H1 (cell line): ENCODE measurements at regions not wholly inside any gene's neighbourhood (a gene's known extent, or its start where the extent isn't known, plus 50 kb on each side); places are given as distances from the start of the nearest gene placed in this dataset.

Experiments
- CTCF ChIA-PET: fragments of 300-600 bp; sonication (Branson Sonifier 250); formaldehyde crosslinking; loops from one replicate; lab custom pipeline; 2021; ENCODE audit not compliant: partially characterized antibody; lab: Charles Lee
- POLR2A ChIA-PET: fragments of 300-600 bp; sonication (Branson Sonifier 250); formaldehyde crosslinking; loops from one replicate; lab custom pipeline; 2021; ENCODE audit warnings: inconsistent platforms; ENCODE audit not compliant: partially characterized antibody; lab: Charles Lee
- DNase-seq, 2 experiments: peaks; one replicate each; pipeline versions ENCODE4 v3.0.0 to v3.0.0-alpha.2; 2010 to 2022; ENCODE audit warnings: low spot score in 2 of 2, low read depth in 1 of 2, mixed read lengths in 1 of 2
- FAIRE-seq: peaks from 2 replicates; lab custom pipeline; 2011; peaks lifted over from hg19 to GRCh38; lab: Jason Lieb, UNC
- H2AFZ ChIP-seq: 2 replicates; pipeline ENCODE4 v1.8.1; 2012; ENCODE audit warnings: low read length, inconsistent platforms
- H2AK5ac ChIP-seq: 2 replicates; pipeline ENCODE4 v1.6.1; 2013; ENCODE audit warnings: low read depth, low read length
- H2BK120ac ChIP-seq: replicated peaks from 2 replicates; pipeline ENCODE3; 2013; ENCODE audit warnings: low read depth, low read length, inconsistent platforms
- H2BK12ac ChIP-seq: 2 replicates; pipeline ENCODE4 v1.6.1; 2013; ENCODE audit warnings: low read depth, low read length
- H2BK15ac ChIP-seq: 2 replicates; pipeline ENCODE4 v1.6.1; 2013; ENCODE audit warnings: low read length
- H2BK20ac ChIP-seq: 2 replicates; pipeline ENCODE4 v1.6.1; 2013; ENCODE audit warnings: low read length
- H2BK5ac ChIP-seq: 2 replicates; pipeline ENCODE4 v1.6.1; 2013; ENCODE audit warnings: low read depth, low read length
- H3K14ac ChIP-seq: 2 replicates; pipeline ENCODE4 v1.6.1; 2013; ENCODE audit warnings: inconsistent platforms; ENCODE audit not compliant: insufficient read length
- H3K18ac ChIP-seq: 2 replicates; pipeline ENCODE4 v1.6.1; 2013; ENCODE audit warnings: low read length; ENCODE audit errors: extremely low read depth
- H3K23ac ChIP-seq: 2 replicates; pipeline ENCODE4 v1.6.1; 2013; ENCODE audit warnings: inconsistent platforms; ENCODE audit not compliant: insufficient read length
- H3K23me2 ChIP-seq: 2 replicates; pipeline ENCODE4 v1.6.1; 2013; ENCODE audit warnings: low read depth, low read length
- H3K27ac ChIP-seq: 2 replicates; pipeline ENCODE4 v1.6.1; 2011; ENCODE audit warnings: low read depth, low read length, inconsistent platforms
- H3K27me3 ChIP-seq, 4 experiments: replicated peaks in 1 of 4; 1 replicate in 1 of 4; 2 replicates in 3 of 4; pipeline versions ENCODE4 v1.6.1 to v1.8.1; 2011 to 2013; ENCODE audit warnings: low read length in 3 of 4, mild to moderate bottlenecking in 3 of 4, inconsistent platforms in 2 of 4, mixed read lengths in 2 of 4, moderate library complexity in 1 of 4; ENCODE audit not compliant: control insufficient read depth in 3 of 4, insufficient read depth in 3 of 4; ENCODE audit errors: extremely low read depth in 1 of 4
- H3K36me3 ChIP-seq, 4 experiments: 2 replicates each; pipeline versions ENCODE4 v1.6.1 to v1.8.1; 2011 to 2013; ENCODE audit warnings: mild to moderate bottlenecking in 4 of 4, low read length in 3 of 4, moderate library complexity in 2 of 4, control low read depth in 1 of 4, inconsistent platforms in 1 of 4; ENCODE audit not compliant: insufficient read depth in 4 of 4, control insufficient read depth in 2 of 4
- H3K4ac ChIP-seq: replicated peaks from 2 replicates; pipeline ENCODE3; 2013; ENCODE audit warnings: low read length, low read depth, mixed read lengths, inconsistent platforms; ENCODE audit not compliant: insufficient read length
- H3K4me1 ChIP-seq, 4 experiments: replicated peaks in 1 of 4; 1 replicate in 1 of 4; 2 replicates in 3 of 4; pipeline versions ENCODE4 v1.6.1 to v1.8.1; 2011 to 2013; ENCODE audit warnings: low read length in 3 of 4, inconsistent platforms in 2 of 4, mixed read lengths in 1 of 4; ENCODE audit not compliant: insufficient read depth in 4 of 4, control insufficient read depth in 3 of 4
- H3K4me2 ChIP-seq, 2 experiments: 2 replicates each; pipeline versions ENCODE4 v1.6.1 to v1.8.1; 2011 to 2013; ENCODE audit warnings: low read depth in 2 of 2, low read length in 2 of 2, control low read depth in 1 of 2, inconsistent platforms in 1 of 2, mild to moderate bottlenecking in 1 of 2; ENCODE audit not compliant: insufficient read depth in 1 of 2
- H3K4me3 ChIP-seq, 4 experiments: fragments of 200-600, 300-600 bp in 1 of 4; sonication (generic), shearing (Covaris generic), sonication (Bioruptor Twin) in 1 of 4; 2 replicates each; pipeline versions ENCODE4 v1.5.1 to v1.8.1; 2011 to 2016; ENCODE audit warnings: low read length in 4 of 4, low read depth in 3 of 4, control low read depth in 2 of 4, inconsistent platforms in 2 of 4, mild to moderate bottlenecking in 2 of 4, mixed read lengths in 1 of 4, moderate library complexity in 1 of 4; ENCODE audit not compliant: insufficient read depth in 2 of 4; ENCODE audit errors: extremely low read depth in 1 of 4
- H3K56ac ChIP-seq: replicated peaks from 2 replicates; pipeline ENCODE3; 2013; ENCODE audit warnings: low read depth, mild to moderate bottlenecking, mixed read lengths, low read length, inconsistent platforms; ENCODE audit not compliant: insufficient read length
- H3K79me1 ChIP-seq: 2 replicates; pipeline ENCODE4 v1.6.1; 2013; ENCODE audit warnings: low read depth, low read length, control low read depth
- H3K79me2 ChIP-seq, 2 experiments: 2 replicates each; pipeline versions ENCODE4 v1.6.1 to v1.8.1; 2012 to 2013; ENCODE audit warnings: low read length in 2 of 2, mild to moderate bottlenecking in 2 of 2, inconsistent platforms in 1 of 2; ENCODE audit not compliant: insufficient read depth in 2 of 2, control insufficient read depth in 1 of 2
- H3K9ac ChIP-seq, 4 experiments: replicated peaks in 1 of 4; 1 replicate in 1 of 4; 2 replicates in 3 of 4; pipeline versions ENCODE4 v1.6.1 to v1.8.1; 2011 to 2013; ENCODE audit warnings: low read depth in 3 of 4, low read length in 3 of 4, control low read depth in 2 of 4, mild to moderate bottlenecking in 2 of 4, moderate library complexity in 2 of 4, inconsistent platforms in 1 of 4; ENCODE audit errors: extremely low read depth in 1 of 4
- H3K9me3 ChIP-seq, 2 experiments: 2 replicates each; pipeline versions ENCODE4 v1.6.1 to v1.8.1; 2012 to 2013; ENCODE audit warnings: mild to moderate bottlenecking in 2 of 2, moderate library complexity in 2 of 2, control low read depth in 1 of 2, inconsistent platforms in 1 of 2, low read depth in 1 of 2, low read length in 1 of 2, mixed read lengths in 1 of 2; ENCODE audit not compliant: insufficient read depth in 2 of 2
- H4K20me1 ChIP-seq, 2 experiments: replicated peaks in 1 of 2; 2 replicates each; pipeline versions ENCODE3 to v1.8.1; 2011 to 2013; ENCODE audit warnings: inconsistent platforms in 2 of 2, low read length in 2 of 2, mild to moderate bottlenecking in 1 of 2; ENCODE audit not compliant: insufficient read depth in 2 of 2, control insufficient read depth in 1 of 2
- H4K5ac ChIP-seq: 2 replicates; pipeline ENCODE4 v1.6.1; 2013; ENCODE audit warnings: low read length, low read depth, mixed read lengths, inconsistent platforms; ENCODE audit not compliant: insufficient read length
- H4K8ac ChIP-seq: 2 replicates; pipeline ENCODE4 v1.8.0; 2013; ENCODE audit warnings: mild to moderate bottlenecking, moderate library complexity, low read length, inconsistent platforms; ENCODE audit not compliant: insufficient read depth; ENCODE audit errors: extremely low read depth
- H4K91ac ChIP-seq: replicated peaks from 2 replicates; pipeline ENCODE3; 2013; ENCODE audit warnings: low read length, mixed read lengths, inconsistent platforms; ENCODE audit not compliant: insufficient read length
- CREB1 ChIP-seq: IDR thresholded peaks from 2 replicates; pipeline ENCODE4 v1.6.1; 2012; ENCODE audit warnings: inconsistent platforms
- CTBP2 ChIP-seq: IDR thresholded peaks from 2 replicates; pipeline ENCODE4 v1.7.0; 2011; ENCODE audit warnings: borderline replicate concordance, mild to moderate bottlenecking, moderate library complexity, mixed read lengths, low read length; ENCODE audit not compliant: insufficient read depth, insufficient read length
- CTCF ChIP-seq, 3 experiments: IDR thresholded peaks; 1 replicate in 2 of 3; 2 replicates in 1 of 3; pipeline versions ENCODE4 v1.5.1 to v1.6.1; 2011; ENCODE audit warnings: low read length in 3 of 3, mild to moderate bottlenecking in 3 of 3, inconsistent platforms in 2 of 3, low read depth in 1 of 3, moderate library complexity in 1 of 3; ENCODE audit not compliant: insufficient read depth in 1 of 3; ENCODE audit errors: control extremely low read depth in 1 of 3
- KDM1A ChIP-seq: fragments of 200-600, 300-600 bp; sonication (generic); IDR thresholded peaks from 2 replicates; pipeline ENCODE4 v1.7.1; 2016; ENCODE audit warnings: mild to moderate bottlenecking, low read length, borderline replicate concordance
- WGBS, 2 experiments: shearing (Covaris generic) in 1 of 2; methylation state at CpG; one replicate each; pipeline versions ENCODE4 v1.1.6 to v1.1.7; 2013 to 2015; ENCODE audit warnings: low lambda C conversion rate in 2 of 2, mixed read lengths in 2 of 2, inconsistent platforms in 1 of 2, low coverage in 1 of 2, missing lambda C conversion rate in 1 of 2; ENCODE audit not compliant: insufficient replicate concordance in 2 of 2, insufficient coverage in 1 of 2, insufficient read length in 1 of 2; ENCODE audit errors: extremely low coverage in 1 of 2, missing lambda C conversion rate in 1 of 2; 5-methylcytosine and 5-hydroxymethylcytosine counted together

DNA sequence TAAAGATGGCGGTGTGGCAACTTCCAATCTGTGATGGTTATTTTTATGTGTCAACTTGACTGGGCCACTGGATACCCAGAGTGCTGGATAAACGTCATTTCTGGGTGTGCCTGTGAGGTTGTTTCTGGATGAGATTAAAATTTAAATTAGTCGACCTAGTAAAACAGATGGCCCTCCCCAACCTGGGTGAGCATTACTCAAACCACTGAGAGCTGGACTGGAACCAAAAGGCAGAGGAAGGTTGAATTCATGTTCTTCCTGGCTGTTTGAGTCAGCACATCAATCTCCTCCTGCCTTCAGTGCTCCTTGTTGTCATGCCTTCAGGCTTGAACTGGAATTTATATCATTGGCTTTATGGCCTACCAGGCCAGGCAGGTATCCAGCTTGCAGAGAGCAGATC is 190.8 kb upstream of the RGPD4 start:
- Histone ChIP-seq H3K18ac (no peak overlapping the region), H4K8ac (no peak overlapping the region), H4K20me1 (no peaks in the 10 kb centered on the region), H3K4me2 (no peak overlapping the region), H2BK12ac (no peak overlapping the region), H3K27me3 (no peaks in the 10 kb centered on the region), H4K5ac (no peak overlapping the region), H2AK5ac (no peak overlapping the region), H2BK20ac (no peak overlapping the region), H3K4me1 (no peaks in the 10 kb centered on the region), H2BK120ac (no peak overlapping the region), H3K23me2 (no peaks in the 10 kb centered on the region; the same call in 1 of the 2 replicates), H3K27ac (no peak overlapping the region), H3K36me3 (no peaks in the 10 kb centered on the region), H3K56ac (no peak overlapping the region), H3K79me2 (no peaks in the 10 kb centered on the region), H2AFZ (no peak overlapping the region), H4K91ac (no peak overlapping the region)
- WGBS, 2 experiments, result 91% methylated on average over 3 of the region's 3 CpGs; no CpG with 5 or more reads in 1 of the 2 experiments
- FAIRE-seq, result no peak
- no peak for TF ChIP-seq KDM1A
- no peak for TF ChIP-seq CTBP2
- TF ChIP-seq CTCF (IDR thresholded peaks at IDR 0.05; ENCODE audit: control extremely low read depth in 1 of 3, insufficient read depth in 1 of 3, low read depth in 1 of 3, low read length in 3 of 3), result no peak
- no peak for TF ChIP-seq CREB1
- TF ChIP-seq, all 59 proteins: peak for 0
- no peak overlapping the region for H2BK5ac ChIP-seq
- no peak overlapping the region for H3K23ac ChIP-seq
- no peaks in the 10 kb centered on the region for H3K79me1 ChIP-seq
- no peak overlapping the region for H3K4me3 ChIP-seq
- no peak overlapping the region for H3K9ac ChIP-seq
- CTCF ChIA-PET, result interaction anchor here (0.6 kb wide), 1 partner anchor 196 kb away, joined by 3 read pairs; no protein-coding TSS in a partner anchor
- no peak overlapping the region for H3K14ac ChIP-seq
- H3K4ac ChIP-seq, result no peak overlapping the region
- no peak for DNase-seq
- 0 out of 4 replicates have a peak, but pooled peaks cover 2 to 8% of the 10 kb centered on the region in 2 experiments for H3K9me3 ChIP-seq
- POLR2A ChIA-PET, result no interaction called here
- H2BK15ac ChIP-seq, result no peak overlapping the region
